ENCODE measurements at regions not wholly inside any gene's neighbourhood (a gene's known extent, or its start where the extent isn't known, plus 50 kb on each side); places are given as distances from the start of the nearest gene placed in this dataset.

DNA sequence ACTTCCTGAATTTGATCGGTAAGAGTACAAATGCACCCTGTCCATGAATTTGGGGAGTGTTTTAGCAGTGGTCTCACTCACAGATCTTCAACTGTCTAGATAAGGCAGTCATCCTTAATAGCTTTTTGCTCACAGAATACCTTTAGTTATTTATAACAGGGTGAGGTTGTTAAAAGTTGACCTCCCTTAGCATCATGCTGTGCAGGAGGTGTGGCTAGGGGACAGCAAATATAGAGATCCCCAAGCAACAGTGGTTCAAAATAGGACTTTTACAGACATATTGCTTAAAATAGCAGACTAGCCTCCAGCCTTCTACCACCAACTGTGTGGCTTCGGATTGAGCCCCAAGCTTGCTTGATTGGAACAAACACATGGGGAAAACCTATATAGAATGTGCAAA lies 724.4 kb downstream of the TLE1 start (continued):
- TF ChIP-seq, protein P1, sequence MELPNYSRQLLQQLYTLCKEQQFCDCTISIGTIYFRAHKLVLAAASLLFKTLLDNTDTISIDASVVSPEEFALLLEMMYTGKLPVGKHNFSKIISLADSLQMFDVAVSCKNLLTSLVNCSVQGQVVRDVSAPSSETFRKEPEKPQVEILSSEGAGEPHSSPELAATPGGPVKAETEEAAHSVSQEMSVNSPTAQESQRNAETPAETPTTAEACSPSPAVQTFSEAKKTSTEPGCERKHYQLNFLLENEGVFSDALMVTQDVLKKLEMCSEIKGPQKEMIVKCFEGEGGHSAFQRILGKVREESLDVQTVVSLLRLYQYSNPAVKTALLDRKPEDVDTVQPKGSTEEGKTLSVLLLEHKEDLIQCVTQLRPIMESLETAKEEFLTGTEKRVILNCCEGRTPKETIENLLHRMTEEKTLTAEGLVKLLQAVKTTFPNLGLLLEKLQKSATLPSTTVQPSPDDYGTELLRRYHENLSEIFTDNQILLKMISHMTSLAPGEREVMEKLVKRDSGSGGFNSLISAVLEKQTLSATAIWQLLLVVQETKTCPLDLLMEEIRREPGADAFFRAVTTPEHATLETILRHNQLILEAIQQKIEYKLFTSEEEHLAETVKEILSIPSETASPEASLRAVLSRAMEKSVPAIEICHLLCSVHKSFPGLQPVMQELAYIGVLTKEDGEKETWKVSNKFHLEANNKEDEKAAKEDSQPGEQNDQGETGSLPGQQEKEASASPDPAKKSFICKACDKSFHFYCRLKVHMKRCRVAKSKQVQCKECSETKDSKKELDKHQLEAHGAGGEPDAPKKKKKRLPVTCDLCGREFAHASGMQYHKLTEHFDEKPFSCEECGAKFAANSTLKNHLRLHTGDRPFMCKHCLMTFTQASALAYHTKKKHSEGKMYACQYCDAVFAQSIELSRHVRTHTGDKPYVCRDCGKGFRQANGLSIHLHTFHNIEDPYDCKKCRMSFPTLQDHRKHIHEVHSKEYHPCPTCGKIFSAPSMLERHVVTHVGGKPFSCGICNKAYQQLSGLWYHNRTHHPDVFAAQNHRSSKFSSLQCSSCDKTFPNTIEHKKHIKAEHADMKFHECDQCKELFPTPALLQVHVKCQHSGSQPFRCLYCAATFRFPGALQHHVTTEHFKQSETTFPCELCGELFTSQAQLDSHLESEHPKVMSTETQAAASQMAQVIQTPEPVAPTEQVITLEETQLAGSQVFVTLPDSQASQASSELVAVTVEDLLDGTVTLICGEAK (IDR thresholded peaks at IDR 0.05): no peak
- TF ChIP-seq, protein P1 (CRISPR knock-in tag; IDR thresholded peaks at IDR 0.05): no peak
- TF ChIP-seq, protein P2, sequence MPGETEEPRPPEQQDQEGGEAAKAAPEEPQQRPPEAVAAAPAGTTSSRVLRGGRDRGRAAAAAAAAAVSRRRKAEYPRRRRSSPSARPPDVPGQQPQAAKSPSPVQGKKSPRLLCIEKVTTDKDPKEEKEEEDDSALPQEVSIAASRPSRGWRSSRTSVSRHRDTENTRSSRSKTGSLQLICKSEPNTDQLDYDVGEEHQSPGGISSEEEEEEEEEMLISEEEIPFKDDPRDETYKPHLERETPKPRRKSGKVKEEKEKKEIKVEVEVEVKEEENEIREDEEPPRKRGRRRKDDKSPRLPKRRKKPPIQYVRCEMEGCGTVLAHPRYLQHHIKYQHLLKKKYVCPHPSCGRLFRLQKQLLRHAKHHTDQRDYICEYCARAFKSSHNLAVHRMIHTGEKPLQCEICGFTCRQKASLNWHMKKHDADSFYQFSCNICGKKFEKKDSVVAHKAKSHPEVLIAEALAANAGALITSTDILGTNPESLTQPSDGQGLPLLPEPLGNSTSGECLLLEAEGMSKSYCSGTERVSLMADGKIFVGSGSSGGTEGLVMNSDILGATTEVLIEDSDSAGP (CRISPR knock-in tag; IDR thresholded peaks at IDR 0.05): no peak
